ENCODE measurements at regions not wholly inside any gene's neighbourhood (a gene's known extent, or its start where the extent isn't known, plus 50 kb on each side); places are given as distances from the start of the nearest gene placed in this dataset.
"Not testable (repeated sequence)": the region's sequence is repeated elsewhere in the genome, so short reads cannot be mapped to it uniquely, and the experiment has no call there.

- DNase-seq (ENCODE audit: low read depth) = peak; percentile 10
These were observed 116.0 kb downstream of the BUB3 start for GRCh38 chr10:123270221-123270620.

- no peak for DNase-seq (ENCODE audit: low read depth)
These were observed 116.6 kb downstream of the BUB3 start for GRCh38 chr10:123270806-123271205.

GRCh38 chr10:123272171-123272570 lies 118.0 kb downstream of the BUB3 start:
- DNase-seq (ENCODE audit: low read depth) = no peak

- no peak for DNase-seq (ENCODE audit: low read depth)
These were observed 120.3 kb downstream of the BUB3 start for GRCh38 chr10:123274306-123275135.

GRCh38 chr10:123275136-123275564 lies 120.9 kb downstream of the BUB3 start:
- DNase-seq (ENCODE audit: low read depth) = no peak

GRCh38 chr10:123278445-123278844 lies 124.2 kb downstream of the BUB3 start:
- DNase-seq (ENCODE audit: low read depth) = no peak

GRCh38 chr10:123283371-123283770 lies 129.2 kb downstream of the BUB3 start:
- not testable (repeated sequence) for DNase-seq (ENCODE audit: low read depth)

GRCh38 chr10:123284022-123284421 lies 129.8 kb downstream of the BUB3 start:
- DNase-seq (ENCODE audit: low read depth) = no peak

- no peak for DNase-seq (ENCODE audit: low read depth)
These were observed 133.5 kb downstream of the BUB3 start for GRCh38 chr10:123287594-123288247.

GRCh38 chr10:123289432-123289831 lies 135.2 kb downstream of the BUB3 start:
- DNase-seq (ENCODE audit: low read depth) = no peak

GRCh38 chr10:123294109-123294508 lies 139.9 kb downstream of the BUB3 start:
- no peak for DNase-seq (ENCODE audit: low read depth)

GRCh38 chr10:123294886-123295285 lies 140.7 kb downstream of the BUB3 start:
- DNase-seq (ENCODE audit: low read depth) = no peak

GRCh38 chr10:123295644-123296043 lies 141.4 kb downstream of the BUB3 start:
- DNase-seq (ENCODE audit: low read depth) = no peak

GRCh38 chr10:123297175-123297574 lies 143.0 kb downstream of the BUB3 start:
- DNase-seq (ENCODE audit: low read depth) = no peak

GRCh38 chr10:123298583-123298982 lies 144.4 kb downstream of the BUB3 start:
- no peak for DNase-seq (ENCODE audit: low read depth)

- DNase-seq (ENCODE audit: low read depth) = no peak
These were observed 145.4 kb downstream of the BUB3 start for GRCh38 chr10:123299598-123299997.

- DNase-seq (ENCODE audit: low read depth) = peak; percentile 2
These were observed 147.1 kb downstream of the BUB3 start for GRCh38 chr10:123301077-123301857.

GRCh38 chr10:123303581-123304337 lies 149.6 kb downstream of the BUB3 start:
- DNase-seq (ENCODE audit: low read depth) = no peak

- no peak for DNase-seq (ENCODE audit: low read depth)
These were observed 151.5 kb downstream of the BUB3 start for GRCh38 chr10:123305671-123306070.

- no peak for DNase-seq (ENCODE audit: low read depth)
These were observed 152.1 kb downstream of the BUB3 start for GRCh38 chr10:123306290-123306689.

GRCh38 chr10:123309731-123310130 lies 155.5 kb downstream of the BUB3 start:
- no peak for DNase-seq (ENCODE audit: low read depth)

GRCh38 chr10:123316776-123317175 lies 162.6 kb downstream of the BUB3 start:
- no peak for DNase-seq (ENCODE audit: low read depth)

Data from GM04504 (cell line).